ENCODE measurements at regions not wholly inside any gene's neighbourhood (a gene's known extent, or its start where the extent isn't known, plus 50 kb on each side); places are given as distances from the start of the nearest gene placed in this dataset.
"Not testable (repeated sequence)": the region's sequence is repeated elsewhere in the genome, so short reads cannot be mapped to it uniquely, and the experiment has no call there.

DNA sequence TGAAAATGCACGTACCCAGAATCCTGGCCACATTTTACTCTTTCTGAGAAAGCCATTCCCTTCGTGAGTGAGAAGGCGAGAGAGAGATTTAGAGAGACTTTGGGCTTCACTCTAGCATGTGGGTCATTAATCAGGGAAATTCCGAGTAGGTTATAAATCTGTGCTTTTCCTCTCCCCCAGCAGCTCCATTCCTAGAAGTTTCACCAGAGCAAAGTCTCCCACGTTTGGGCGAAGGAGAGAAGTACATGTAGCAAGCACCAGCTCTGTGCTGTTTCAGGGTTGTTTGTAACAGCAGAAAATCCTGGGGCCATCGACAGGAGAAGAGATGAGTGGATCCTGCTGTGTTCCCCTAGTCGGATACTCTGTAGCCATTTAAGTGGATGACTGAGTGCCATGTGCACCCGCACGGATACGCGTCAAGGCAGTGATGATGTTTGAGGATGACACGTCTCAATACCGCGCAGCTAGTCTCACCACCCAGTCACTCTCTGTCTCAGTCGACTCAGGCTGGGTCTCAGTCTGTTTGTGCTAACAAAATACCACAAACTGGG, 131.8 kb upstream of the PEG3 start:
- DNase-seq (ENCODE audit: low read depth), result no peak

DNA sequence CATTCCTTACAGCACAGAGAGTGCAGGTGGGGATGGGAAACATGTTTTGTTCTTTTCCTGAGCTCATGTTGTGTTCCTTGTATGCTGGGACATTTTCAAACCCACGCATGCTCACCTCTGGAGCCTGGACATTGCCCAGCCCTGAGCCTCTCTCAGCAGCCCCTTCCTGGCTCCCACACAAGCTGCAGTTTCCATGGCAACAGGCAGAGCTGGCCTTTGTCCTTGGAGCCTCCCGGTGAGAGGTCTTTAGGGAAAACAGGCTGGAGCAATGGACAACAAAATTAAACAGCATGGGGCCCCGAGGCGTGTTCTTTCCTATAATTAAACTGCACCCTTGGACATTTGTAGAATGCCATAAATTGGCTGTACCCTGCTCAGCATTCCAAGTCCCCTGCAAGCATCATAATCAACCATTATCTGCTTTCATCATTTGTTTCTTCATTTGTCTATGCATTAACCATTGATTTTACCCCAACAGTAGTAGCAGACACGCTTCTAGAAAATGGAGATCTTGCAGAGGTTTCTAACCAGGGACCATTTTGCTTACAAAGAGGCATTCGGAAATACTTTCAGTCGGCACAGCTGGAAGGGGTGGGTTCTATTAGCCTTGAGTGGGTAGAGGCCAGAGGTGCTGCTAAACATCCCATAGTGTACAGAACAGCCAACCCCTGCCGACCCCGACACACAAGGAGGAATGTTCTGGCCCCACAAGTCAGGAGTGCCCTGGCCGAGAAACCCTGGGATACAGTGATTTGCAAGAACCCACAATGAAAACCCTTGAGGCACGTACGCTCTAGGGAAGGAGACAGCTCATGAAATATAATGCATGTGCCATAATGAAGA, 133.4 kb upstream of the PEG3 start:
- in situ Hi-C loops (cut with HindIII; ENCODE audit: low pct_unique_long_range_greater_than_20kb, low sequenced_read_pairs), result no loop called here
- DNase-seq (ENCODE audit: low read depth), result no peak

More for the DNA sequence above, 131.8 kb upstream of the PEG3 start:
- in situ Hi-C loops (cut with HindIII; ENCODE audit: low pct_unique_long_range_greater_than_20kb, low sequenced_read_pairs), result no loop called here

DNA sequence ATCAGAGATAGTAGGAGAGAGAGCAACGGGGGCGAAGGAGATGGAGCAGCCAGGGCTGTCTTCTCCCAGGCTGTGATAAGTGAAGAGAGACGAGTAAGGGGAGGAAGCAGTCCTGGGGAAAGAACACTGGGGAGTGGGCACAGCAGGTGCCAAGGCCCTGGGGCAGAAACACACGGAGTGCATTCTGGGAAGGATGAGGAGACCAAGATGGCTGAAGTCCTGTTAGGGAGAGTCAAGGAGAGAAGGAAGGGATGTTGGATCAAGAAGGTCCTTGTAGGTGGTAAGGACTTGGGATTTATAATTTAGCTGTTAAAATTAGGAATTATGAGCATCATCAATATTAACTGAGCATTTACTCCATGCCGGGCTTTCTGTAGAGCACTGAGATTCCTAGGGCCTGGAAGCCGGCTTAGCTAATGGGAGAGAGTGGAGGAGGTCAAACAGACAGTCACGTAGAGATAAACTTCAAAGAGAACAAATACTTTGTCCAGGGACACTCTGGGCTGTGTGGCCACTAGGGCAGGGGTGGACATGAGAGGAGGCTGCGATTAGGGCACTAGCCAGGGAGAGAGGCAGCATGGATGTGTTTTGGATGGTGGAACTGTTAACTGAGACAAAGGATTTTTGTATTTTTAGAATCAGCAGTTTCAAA, 134.2 kb upstream of the PEG3 start:
- no peak for DNase-seq (ENCODE audit: low read depth)
- in situ Hi-C loops (cut with HindIII; ENCODE audit: low pct_unique_long_range_greater_than_20kb, low sequenced_read_pairs), result no loop called here

DNA sequence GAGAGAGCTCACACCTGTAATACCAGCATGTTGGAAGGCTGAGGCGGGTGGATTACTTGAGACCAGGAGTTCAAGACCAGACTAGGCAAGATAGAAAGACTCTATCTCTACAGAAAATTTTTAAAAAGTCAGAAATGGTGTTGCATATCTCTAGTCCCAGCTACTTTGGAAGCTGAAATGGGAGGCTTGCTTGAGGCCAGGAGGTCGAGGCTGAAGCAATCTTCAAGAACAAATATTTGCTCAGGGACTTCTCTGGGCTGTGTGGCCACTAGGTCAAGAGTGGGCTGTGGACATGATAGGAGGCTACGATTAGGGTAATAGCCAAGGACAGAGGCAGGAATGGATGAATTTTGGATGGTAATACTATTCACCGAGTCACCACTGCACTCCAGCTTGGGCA, 135.8 kb upstream of the PEG3 start:
- DNase-seq (ENCODE audit: low read depth), result no peak
- in situ Hi-C loops (cut with HindIII; ENCODE audit: low pct_unique_long_range_greater_than_20kb, low sequenced_read_pairs), result no loop called here

DNA sequence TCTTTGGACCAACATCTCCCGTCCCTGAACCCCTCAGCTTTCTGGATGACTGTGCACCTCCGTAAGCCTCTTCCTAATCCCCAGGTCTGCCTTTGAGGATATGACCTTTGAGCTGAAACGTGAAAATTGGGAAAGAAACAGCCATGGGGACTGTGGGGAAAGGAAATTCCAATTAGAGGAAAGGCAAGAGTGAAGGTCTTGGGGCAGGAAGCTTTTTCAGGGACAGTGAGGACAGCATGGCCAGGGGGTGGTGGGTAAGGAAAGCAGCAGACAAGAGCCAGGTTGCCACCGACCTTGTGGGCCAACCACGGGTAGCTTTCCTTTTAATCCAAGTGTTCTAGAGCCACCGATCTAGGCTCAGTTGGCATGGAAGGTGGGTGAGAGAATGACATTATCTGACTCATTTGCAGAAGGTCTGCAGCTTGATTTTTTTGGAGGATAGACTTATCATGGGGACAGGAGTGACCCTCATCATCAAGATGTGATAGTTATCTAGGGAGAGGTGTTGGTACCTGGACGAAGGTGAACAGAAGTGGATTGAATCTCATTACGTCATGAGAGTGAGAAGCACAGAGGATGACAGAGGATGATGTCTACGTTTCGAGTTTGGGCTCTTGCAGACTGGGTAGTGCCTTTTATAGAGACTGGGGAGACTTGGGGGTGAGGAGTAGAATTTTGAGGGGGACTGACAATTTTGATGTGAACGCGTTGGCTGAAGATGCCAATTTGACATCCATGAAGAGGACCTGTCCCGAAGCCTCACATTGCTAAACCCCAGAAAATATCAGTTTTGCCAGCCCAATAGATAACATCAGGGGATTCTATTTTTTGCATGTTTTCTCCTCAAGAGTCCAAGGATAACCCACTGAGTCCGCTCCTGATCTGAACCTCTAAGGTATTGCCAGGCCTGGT, 136.7 kb upstream of the PEG3 start:
- in situ Hi-C loops (cut with HindIII; ENCODE audit: low pct_unique_long_range_greater_than_20kb, low sequenced_read_pairs), result no loop called here

DNA sequence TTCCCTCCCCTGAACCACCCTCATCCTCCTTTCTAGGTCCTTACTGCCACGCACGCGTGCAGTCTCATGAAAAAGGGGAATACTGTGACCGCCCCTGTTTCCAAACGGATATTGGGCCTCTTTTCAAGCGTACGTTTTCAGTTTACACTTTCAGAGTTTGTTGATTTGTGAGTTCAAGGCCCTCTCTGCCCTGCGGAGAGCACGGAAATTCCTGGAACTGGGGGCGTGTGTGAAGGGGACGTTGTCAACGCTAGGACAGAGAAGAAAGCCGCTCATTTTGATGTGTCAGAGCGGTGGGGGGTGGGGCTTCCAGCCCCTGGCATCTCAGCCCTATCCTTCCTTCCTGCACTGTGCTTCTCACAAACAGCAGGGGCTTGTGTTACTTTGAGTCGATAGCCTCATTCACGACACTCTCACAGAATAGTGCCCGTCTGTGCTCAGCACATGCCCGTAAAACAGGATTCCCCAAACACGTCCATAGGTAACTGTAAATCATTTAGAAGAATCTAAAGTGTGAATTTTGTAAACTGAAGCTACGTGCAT, 137.6 kb upstream of the PEG3 start:
- DNase-seq (ENCODE audit: low read depth), result no peak
- in situ Hi-C loops (cut with HindIII; ENCODE audit: low pct_unique_long_range_greater_than_20kb, low sequenced_read_pairs), result no loop called here

More for the DNA sequence above, 136.7 kb upstream of the PEG3 start:
- no peak for DNase-seq (ENCODE audit: low read depth)

DNA sequence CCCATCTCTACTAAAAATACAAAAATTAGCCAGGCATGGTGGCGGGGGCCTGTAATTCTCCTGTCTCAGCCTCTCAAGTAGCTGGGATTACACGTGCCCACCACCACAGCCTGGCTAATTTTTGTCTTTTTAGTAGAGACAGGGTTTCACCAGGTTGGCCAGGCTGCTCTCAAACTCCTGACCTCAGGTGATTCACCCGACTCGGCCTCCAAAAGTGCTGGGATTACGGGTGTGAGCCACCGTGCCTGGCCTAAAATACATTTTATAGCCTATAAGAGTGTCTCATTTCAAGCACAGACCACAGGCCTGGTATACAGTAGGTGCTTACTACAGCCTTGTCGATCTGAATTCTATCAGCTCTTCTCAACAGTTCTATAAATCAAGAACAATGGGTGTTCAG, 139.5 kb upstream of the USP29 start:
- in situ Hi-C loops (cut with HindIII; ENCODE audit: low pct_unique_long_range_greater_than_20kb, low sequenced_read_pairs); DNase-seq (ENCODE audit: low read depth): not testable (repeated sequence)

DNA sequence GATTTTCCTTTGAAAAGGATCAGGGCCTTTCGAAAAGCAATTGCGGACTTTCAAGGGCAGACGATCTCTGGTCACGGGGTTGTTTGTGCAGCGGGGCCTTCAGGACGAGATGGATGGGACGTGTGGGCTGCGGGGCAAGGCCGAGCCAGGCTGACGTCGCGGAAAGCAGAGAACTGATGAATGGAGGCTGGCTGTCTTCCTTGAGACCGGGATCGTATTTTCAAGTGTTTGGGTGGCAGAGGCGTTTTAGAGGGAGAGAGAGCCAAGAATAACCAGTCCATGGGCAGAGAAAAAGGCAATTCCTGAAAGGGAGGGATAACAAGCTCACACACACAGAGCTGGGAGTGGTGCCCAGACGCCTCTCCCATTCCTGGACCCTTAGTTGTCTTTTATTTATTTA, 138.9 kb upstream of the USP29 start:
- in situ Hi-C loops (cut with HindIII; ENCODE audit: low pct_unique_long_range_greater_than_20kb, low sequenced_read_pairs), result no loop called here
- DNase-seq (ENCODE audit: low read depth), result no peak

DNA sequence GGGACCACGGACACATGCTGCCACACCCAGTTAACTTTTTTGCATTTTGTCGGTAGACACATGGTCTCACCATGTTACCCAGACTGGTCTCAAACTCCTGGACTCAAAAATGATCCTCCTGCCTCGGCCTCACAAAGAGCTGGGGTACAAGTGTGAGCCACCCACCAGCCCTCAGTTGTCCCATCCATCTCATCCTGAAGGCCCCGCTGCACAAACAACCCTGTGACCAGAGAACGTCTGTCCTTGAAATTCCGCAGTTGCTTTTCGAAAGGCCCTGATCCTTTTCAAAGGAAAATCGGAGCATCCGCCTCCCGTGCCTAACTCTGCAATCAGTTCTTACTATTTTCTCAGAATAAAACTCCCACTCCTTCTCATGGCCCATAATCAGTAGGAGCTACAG, 138.3 kb upstream of the USP29 start:
- in situ Hi-C loops (cut with HindIII; ENCODE audit: low pct_unique_long_range_greater_than_20kb, low sequenced_read_pairs); DNase-seq (ENCODE audit: low read depth): not testable (repeated sequence)

DNA sequence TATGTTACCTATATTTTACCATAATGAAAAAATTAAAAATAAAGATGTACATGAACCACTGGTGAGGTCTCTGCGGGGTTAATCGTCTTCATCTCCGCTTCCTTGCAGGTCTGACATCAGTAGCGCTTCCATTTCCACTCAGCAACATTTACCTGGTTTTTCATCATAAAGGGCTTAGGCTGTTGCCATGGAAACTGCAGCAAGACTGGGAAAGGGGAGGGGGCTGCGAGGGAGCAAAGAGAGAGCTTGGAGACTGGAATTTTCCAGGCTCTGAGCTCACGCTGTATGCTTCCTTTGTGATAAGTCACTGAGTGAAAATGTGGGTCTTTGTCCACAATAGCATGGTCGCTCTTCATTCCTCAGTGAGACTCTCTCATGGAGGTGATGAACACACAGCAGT, 136.6 kb upstream of the USP29 start:
- no peak for DNase-seq (ENCODE audit: low read depth)
- in situ Hi-C loops (cut with HindIII; ENCODE audit: low pct_unique_long_range_greater_than_20kb, low sequenced_read_pairs), result no loop called here

DNA sequence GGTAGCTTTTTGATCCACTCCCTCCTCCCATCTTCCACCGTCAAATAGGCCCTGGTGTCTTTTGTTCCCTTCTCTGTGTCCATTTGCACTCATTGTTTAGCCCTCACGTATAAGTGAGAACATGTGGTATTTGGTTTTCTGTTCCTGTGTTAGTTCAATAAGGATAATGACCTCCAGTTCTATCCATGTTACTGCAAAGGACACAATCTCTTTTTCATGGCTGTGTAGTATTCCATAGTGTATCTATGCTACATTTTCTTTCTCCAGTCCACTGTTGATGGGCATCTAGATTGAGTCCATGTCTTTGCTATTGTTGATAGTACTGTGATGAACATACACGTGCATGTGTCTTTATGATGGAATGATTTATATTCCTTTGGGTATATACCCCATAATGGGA, 136.0 kb upstream of the USP29 start:
- DNase-seq (ENCODE audit: low read depth), result no peak
- in situ Hi-C loops (cut with HindIII; ENCODE audit: low pct_unique_long_range_greater_than_20kb, low sequenced_read_pairs), result no loop called here

DNA sequence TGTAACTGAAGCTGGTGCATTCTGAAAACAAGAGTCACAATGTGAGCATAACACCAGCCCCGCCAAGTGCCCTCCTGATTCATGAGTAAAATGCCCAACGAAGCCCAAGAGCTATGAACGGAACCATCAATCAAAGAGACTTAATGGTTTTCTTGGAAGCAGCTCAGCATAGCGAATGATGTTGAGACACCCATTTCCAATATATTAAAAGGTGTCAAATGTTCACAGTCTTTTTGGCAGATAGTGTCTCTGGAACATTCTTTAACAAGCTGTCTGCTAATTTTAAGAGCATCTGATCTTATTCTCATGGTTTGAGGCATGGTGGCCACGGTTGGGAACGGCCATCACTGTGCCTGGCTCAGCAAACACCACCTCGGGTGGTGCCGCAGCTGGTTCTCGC, 133.4 kb upstream of the USP29 start:
- DNase-seq (ENCODE audit: low read depth), result no peak
- in situ Hi-C loops (cut with HindIII; ENCODE audit: low pct_unique_long_range_greater_than_20kb, low sequenced_read_pairs), result no loop called here

DNA sequence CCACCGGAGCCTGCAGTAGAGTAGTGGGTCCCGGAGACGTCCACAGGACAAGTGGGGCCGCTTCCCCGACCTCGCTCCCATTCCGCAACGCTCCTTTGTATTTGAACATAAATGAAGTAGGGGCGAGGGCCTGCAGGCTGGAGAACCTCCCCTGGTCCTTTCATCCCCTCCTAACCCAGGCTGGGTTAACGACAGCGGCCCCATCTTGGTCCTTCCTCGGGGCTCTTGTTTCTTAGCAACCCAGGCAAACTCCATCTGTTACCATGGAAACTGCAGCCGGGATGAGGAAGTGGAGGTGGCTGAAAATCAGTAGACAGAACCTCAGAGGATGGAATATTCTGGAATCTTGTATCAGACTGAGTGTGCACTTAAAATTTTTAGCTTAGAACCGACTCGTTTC, 132.6 kb upstream of the USP29 start:
- no peak for DNase-seq (ENCODE audit: low read depth)
- in situ Hi-C loops (cut with HindIII; ENCODE audit: low pct_unique_long_range_greater_than_20kb, low sequenced_read_pairs), result no loop called here

DNA sequence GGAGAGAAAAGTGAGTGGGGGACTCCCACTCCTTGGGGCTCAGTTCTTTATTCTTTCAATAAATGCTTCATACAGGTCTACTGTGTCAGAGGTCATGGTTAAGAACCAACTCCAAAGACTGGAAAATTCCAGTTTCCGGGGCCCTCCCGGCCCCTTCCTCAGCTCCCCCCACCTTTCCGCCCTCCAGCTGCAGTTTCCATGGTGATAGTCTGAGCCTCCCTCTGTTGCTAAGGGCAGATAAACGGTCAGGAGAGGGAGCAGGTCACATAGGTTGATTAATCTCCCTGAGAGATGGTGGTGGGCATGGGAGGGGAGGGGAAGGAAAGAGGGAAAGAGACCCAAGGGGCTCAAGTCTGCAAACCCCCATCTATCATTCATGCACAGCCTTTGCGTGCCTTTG, 131.5 kb upstream of the USP29 start:
- in situ Hi-C loops (cut with HindIII; ENCODE audit: low pct_unique_long_range_greater_than_20kb, low sequenced_read_pairs), result no loop called here

DNA sequence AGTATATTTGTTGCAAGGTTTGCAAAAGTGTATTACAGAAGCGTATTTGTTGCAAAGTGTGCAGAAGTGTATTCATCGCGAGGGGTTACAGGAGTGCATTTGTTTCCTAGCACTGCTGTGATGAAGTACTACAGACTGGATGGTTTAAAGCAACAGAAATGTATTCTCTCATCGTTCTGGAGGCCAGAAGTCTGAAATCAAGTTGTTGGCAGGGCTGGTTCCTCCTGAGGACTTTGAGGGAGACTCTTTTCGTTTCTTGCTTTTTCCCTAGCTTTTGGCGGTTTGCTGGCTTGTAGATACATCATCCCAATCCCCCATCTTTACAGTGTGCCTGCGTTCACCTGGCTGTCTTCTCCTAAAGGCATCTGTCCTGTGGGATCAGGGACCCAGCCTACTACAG, 127.9 kb upstream of the USP29 start:
- DNase-seq (ENCODE audit: low read depth), result no peak
- in situ Hi-C loops (cut with HindIII; ENCODE audit: low pct_unique_long_range_greater_than_20kb, low sequenced_read_pairs), result no loop called here

More for the DNA sequence above, 131.5 kb upstream of the USP29 start:
- DNase-seq (ENCODE audit: low read depth), result no peak

DNA sequence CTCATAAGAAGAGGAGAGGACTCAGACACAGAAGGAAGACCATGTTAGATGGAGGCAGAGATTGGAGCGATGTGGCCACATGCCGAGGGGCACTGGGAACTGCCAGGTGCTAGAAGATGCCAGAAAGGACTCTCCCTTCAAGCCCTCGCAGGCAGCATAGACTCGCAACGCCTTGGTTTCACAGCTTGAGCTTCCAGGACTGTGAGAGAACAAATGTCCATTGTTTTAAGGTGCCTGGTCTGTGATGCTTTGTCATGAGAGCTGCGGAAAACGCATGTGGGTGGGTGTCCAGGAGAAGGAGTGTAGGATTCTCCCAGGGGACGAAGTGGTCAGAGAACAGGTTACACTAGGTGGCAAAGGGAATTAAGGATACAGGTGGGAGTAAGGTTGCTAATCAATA, 125.9 kb upstream of the USP29 start:
- in situ Hi-C loops (cut with HindIII; ENCODE audit: low pct_unique_long_range_greater_than_20kb, low sequenced_read_pairs), result no loop called here
- no peak for DNase-seq (ENCODE audit: low read depth)

DNA sequence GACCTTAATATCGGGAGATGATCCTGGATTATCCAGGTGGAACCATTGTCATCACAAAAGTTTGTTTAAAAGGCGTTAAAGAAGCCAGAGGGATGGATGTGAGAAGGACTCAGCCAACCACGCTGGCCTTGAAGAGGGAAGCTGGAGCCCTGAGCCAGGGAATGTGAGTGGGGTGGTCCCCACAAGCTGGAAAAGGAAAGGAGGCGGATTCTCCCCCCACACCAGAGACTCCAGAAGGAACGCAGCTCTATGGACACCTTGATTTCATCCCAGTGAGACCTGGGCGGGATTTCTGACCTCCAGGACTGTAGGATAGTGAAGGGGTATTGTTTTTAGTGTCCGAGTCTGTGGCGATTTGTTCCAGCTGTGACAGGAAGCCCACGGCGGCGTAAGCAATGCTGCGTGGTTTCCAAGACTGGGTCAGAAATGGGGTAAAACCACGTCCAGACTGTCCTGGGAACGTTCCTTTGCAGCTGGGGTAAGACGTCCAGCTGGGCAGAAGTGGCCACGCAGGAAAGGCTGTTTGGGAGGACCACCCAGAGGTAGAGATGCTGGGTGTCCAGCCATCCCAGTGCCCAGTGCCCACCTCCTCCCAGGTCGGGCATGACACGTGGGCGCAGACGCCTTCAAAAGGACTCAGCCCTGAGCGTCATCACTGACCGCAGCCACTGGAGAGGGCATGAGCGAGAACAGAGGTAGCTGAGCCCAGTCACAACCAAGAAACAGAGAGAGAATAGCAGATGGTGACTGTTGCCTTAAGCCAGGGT, 125.4 kb upstream of the USP29 start:
- DNase-seq (ENCODE audit: low read depth), result no peak

DNA sequence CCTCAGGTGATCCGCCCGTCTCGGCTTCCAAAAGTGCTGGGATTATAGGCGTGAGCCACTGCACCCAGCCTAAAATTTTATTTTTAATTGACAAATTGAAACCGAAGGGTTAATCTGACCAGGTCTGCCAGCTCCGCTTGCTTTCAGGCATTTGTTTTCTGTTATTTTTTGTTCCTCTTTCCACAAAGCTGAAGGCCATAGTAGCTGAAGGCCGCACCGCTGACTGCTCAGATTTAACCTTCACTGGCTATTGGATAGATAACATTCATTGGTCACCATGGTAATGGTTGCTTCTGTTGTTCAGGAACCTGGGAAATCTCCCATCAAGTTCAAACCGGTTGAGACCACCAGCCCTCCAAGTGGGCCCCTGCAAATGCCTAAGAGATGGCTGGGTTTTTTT, 124.5 kb upstream of the USP29 start:
- in situ Hi-C loops (cut with HindIII; ENCODE audit: low pct_unique_long_range_greater_than_20kb, low sequenced_read_pairs), result no loop called here
- DNase-seq (ENCODE audit: low read depth), result no peak

More for the DNA sequence above, 125.4 kb upstream of the USP29 start:
- in situ Hi-C loops (cut with HindIII; ENCODE audit: low pct_unique_long_range_greater_than_20kb, low sequenced_read_pairs), result no loop called here

Measured in Caki2 (cell line).